BJ (cell line): ENCODE measurements at regions not wholly inside any gene's neighbourhood (a gene's known extent, or its start where the extent isn't known, plus 50 kb on each side); places are given as distances from the start of the nearest gene placed in this dataset.

Source experiments
- CTCF ChIA-PET: fragments of 350-600 bp; formaldehyde crosslinking; extraction: SDS; loops from one replicate; lab custom pipeline; 2021; ENCODE audit warnings: antibody characterized with exemption, inconsistent platforms; lab: Yijun Ruan, JAX
- POLR2A ChIA-PET: fragments of 300-600 bp; sonication (Branson Sonifier 250); formaldehyde crosslinking; extraction: SDS; loops from one replicate; lab custom pipeline; 2021; ENCODE audit warnings: antibody characterized with exemption; lab: Charles Lee
- DNase-seq: peaks from one replicate; pipeline ENCODE4 v3.0.0-alpha.2; 2011; ENCODE audit warnings: low read depth
- H3K27me3 ChIP-seq: 2 replicates; pipeline ENCODE4 v1.6.0; 2011; ENCODE audit warnings: low read length; ENCODE audit not compliant: control insufficient read depth, insufficient read depth
- H3K36me3 ChIP-seq: 2 replicates; pipeline ENCODE4 v1.5.1; 2011; ENCODE audit warnings: low read length; ENCODE audit not compliant: control insufficient read depth, insufficient read depth
- H3K4me3 ChIP-seq: 2 replicates; pipeline ENCODE4 v1.5.1; 2011; ENCODE audit warnings: low read depth, mild to moderate bottlenecking, control low read depth, low read length
- CTCF ChIP-seq: IDR thresholded peaks from 2 replicates; pipeline ENCODE4 v1.5.1; 2011; ENCODE audit warnings: low read depth, mild to moderate bottlenecking, control low read depth, inconsistent platforms, low read length, moderate library complexity; ENCODE audit not compliant: insufficient read depth

GRCh38 chr5:81819556-81820317 lies 68.8 kb upstream of the SSBP2 start:
- POLR2A ChIA-PET, result no interaction called here

GRCh38 chr5:81817980-81818379 lies 67.1 kb upstream of the SSBP2 start:
- Histone ChIP-seq H3K36me3 (no peaks in the 10 kb centered on the region), H3K27me3 (no peaks in the 10 kb centered on the region; the same call in 1 of the 2 replicates), H3K4me3 (no peak overlapping the region)
- ChIA-PET CTCF (interaction anchor here (1.3 kb wide), 2 partner anchors 21 to 27 kb away, joined by 3 to 4 read pairs; no protein-coding TSS in a partner anchor), POLR2A (no interaction called here)
- TF ChIP-seq CTCF, result no peak
- DNase-seq, result no peak

More at GRCh38 chr5:81819556-81820317, 68.8 kb upstream of the SSBP2 start:
- DNase-seq, result no peak
- CTCF ChIA-PET, result interaction anchor here (0.6 kb wide), 1 partner anchor 163 kb away, joined by 3 read pairs; no protein-coding TSS in a partner anchor
- Histone ChIP-seq H3K4me3 (no peak overlapping the region), H3K36me3 (no peaks in the 10 kb centered on the region), H3K27me3 (no peaks in the 10 kb centered on the region; the same call in 1 of the 2 replicates)
- no peak for TF ChIP-seq CTCF

DNA sequence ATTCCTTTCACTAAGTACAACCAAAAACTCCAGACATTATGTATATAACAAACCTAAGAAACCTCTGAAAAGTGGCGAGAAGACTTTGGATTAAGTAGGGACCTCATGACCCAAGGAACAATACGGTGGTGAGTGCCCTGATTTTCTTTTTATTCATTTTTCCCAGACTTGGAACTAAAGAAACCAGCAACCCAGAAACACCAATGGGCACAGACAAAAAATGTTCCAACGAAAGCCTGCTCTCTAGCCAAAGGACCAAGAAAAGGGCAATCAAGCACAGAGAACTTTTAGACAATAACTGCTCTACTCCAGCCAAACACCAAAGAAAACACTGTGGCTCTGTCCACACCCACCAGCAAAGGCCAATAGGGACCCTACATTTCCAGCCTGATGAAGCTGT lies 66.2 kb upstream of the SSBP2 start:
- Histone ChIP-seq H3K36me3 (no peaks in the 10 kb centered on the region), H3K4me3 (no peak overlapping the region), H3K27me3 (no peaks in the 10 kb centered on the region; the same call in 1 of the 2 replicates)
- CTCF ChIA-PET, result interaction anchor here (1.3 kb wide), 1 partner anchor 28 kb away, joined by 3 read pairs; no protein-coding TSS in a partner anchor
- POLR2A ChIA-PET, result no interaction called here
- no peak for TF ChIP-seq CTCF
- no peak for DNase-seq

DNA sequence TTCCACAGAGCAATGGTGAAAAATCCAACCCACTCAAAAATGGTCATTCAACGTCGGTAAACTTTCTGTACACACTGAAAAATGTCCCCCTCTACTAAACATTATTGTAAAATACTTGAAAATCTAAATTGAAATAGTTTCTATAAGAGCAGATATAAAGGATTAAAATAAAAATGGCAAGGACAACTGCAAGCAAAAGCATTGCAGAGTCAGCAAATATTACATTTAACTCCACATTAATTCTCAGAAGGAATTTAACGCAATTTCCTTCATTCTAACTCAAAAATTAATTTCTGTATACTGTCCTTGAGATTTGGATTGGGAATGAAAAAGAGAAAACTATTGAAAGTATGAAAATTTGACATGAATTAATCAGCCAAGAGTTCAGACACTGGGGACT lies 64.4 kb upstream of the SSBP2 start:
- DNase-seq, result no peak
- CTCF ChIA-PET, result no interaction called here
- Histone ChIP-seq H3K4me3 (no peak overlapping the region), H3K36me3 (no peaks in the 10 kb centered on the region), H3K27me3 (no peaks in the 10 kb centered on the region; the same call in 1 of the 2 replicates)
- POLR2A ChIA-PET, result no interaction called here
- TF ChIP-seq CTCF, result no peak

GRCh38 chr5:81808106-81808505 lies 57.2 kb upstream of the SSBP2 start:
- CTCF ChIA-PET, result interaction anchor here (0.9 kb wide), 1 partner anchor 31 kb away, joined by 3 read pairs; no protein-coding TSS in a partner anchor

More at GRCh38 chr5:81808106-81808505, 57.2 kb upstream of the SSBP2 start:
- POLR2A ChIA-PET, result no interaction called here
- Histone ChIP-seq H3K4me3 (no peak overlapping the region), H3K27me3 (no peaks in the 10 kb centered on the region), H3K36me3 (no peaks in the 10 kb centered on the region)
- no peak for TF ChIP-seq CTCF
- DNase-seq, result no peak
